ENCODE measurements at regions not wholly inside any gene's neighbourhood (a gene's known extent, or its start where the extent isn't known, plus 50 kb on each side); places are given as distances from the start of the nearest gene placed in this dataset.

DNA sequence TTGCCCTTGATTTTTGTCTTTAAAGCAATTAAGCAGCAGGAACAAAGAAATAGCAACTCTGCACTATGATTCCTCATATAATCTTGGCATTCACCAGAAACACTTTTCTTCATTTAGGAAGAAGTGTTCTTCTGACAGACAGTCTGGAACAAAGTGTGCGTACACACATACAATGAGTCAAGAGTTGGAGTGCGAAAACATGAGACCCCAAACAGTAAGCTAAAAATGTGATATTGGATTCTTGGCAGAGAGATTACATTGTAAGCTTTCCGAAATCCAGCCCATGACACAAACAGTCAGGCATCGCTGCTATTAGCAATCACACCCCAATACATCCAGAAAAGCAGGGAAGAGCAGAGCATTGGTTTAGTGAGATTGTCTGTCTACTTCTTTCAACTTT is 306.7 kb upstream of the TBC1D5 start:
- TF ChIP-seq EZH2 (IDR thresholded peaks at IDR 0.05; ENCODE audit: borderline replicate concordance, low read length) (no peak), CTCF (conservative IDR thresholded peaks at IDR 0.05 in 1 of 2, IDR thresholded peaks at IDR 0.05 in 1 of 2; ENCODE audit: extremely low read depth in 1 of 2, insufficient read depth in 1 of 2, low read depth in 1 of 2, low read length in 2 of 2) (no peak)
